ENCODE measurements at regions not wholly inside any gene's neighbourhood (a gene's known extent, or its start where the extent isn't known, plus 50 kb on each side); places are given as distances from the start of the nearest gene placed in this dataset.

DNA sequence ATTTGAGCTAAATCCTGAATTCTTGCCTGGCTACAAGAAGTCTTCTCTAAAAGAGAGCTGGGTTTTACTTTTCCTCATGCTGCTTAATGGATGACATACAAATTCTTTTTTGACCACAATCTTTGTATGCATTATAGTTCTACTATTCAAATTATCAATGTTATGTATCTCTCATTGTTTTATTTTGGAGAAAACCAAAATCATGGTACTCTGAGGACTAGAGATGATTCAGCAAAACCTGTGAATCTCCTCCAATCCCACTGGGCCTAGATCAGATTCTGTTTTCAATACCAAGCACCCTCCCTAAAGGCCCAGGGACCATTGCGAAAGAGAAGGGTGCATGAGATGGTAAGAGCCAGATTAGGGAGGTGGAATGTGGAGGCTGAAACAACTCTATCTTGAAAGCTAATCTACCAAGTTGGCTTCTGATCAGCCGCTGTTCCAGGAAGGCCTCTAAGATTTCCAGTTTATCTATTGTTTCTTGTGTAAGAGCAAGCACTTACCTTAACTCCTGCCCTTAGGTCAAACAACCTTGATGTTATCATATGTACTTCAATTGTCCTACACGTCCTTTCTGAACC lies 547.2 kb downstream of the PLPP3 start:
- Mint-ChIP-seq H3K4me3 (no peak overlapping the region), H3K27me3 (peaks cover 8 to 25% of the 10 kb centered on the region in 2 donors), H3K36me3 (no peaks in the 10 kb centered on the region), H3K4me1 (no peaks in the 10 kb centered on the region), H3K9me3 (no peaks in the 10 kb centered on the region), H3K27ac (no peak overlapping the region)
- DNase-seq (no peak), ATAC-seq (replicated peaks) (no peak)

DNA sequence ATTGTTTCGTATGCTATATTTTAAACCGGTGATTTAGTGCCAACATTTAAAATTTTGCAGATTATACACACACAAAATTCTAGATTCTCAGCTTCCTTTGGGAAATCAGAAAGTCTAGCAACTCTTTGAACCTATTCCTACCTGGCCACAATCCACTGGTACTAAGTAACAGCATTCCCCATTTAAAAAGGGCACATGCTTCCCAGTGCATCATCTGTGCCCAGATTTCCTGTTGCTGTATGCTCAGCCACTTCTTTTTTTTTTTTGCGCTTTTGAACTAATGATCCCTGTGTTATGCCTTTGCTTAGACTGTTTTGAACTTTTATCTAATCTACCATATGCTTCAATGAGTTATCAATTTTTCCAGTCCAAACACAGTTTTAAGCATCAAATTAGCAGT lies 548.4 kb downstream of the PLPP3 start:
- Mint-ChIP-seq H3K27me3 (peaks cover 13 to 34% of the 10 kb centered on the region in 2 donors), H3K4me3 (no peak overlapping the region), H3K36me3 (no peaks in the 10 kb centered on the region), H3K4me1 (no peaks in the 10 kb centered on the region), H3K9me3 (peaks cover 0 to 7% of the 10 kb centered on the region in 2 donors), H3K27ac (no peak overlapping the region)
- no peak for DNase-seq
- ATAC-seq (replicated peaks): no peak

DNA sequence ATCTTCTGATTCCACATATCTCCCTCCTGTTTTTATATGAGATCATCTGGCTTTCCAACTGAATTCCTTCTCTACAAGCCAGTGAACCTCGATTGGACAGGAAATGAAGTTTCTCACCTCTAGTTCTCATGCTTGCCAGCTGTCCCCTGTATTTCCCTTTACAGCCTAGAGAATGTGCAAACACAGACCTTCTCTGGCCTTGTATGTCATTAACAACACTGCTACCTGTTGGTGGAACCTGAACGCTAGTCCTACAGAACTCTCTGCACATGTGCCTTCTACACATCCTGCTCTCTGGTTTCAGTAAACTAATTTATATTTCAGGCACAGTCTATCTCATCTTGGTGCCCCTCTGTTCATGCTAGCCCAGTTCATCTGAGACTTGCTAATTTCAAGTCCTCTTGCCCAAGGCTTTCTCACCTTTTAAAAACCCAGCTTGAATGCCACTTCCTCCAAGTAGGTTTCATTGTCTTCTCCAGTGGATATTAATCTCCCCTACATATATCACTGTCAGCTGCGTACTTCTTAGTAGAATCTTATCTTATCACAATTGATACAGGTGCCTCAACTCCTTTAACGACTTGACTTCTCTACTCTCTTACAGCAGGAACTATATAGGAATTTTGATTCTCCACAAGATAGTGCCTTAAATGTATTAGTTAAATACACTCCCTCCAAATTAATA lies 549.9 kb downstream of the PLPP3 start:
- H3K27ac Mint-ChIP-seq: no peak overlapping the region
- DNase-seq: no peak
- H3K4me1 Mint-ChIP-seq: no peaks in the 10 kb centered on the region
- H3K9me3 Mint-ChIP-seq: peaks cover 0 to 7% of the 10 kb centered on the region in 2 donors
- H3K27me3 Mint-ChIP-seq: peaks cover 13 to 32% of the 10 kb centered on the region in 2 donors
- H3K4me3 Mint-ChIP-seq: no peak overlapping the region
- ATAC-seq (replicated peaks): no peak
- H3K36me3 Mint-ChIP-seq: no peaks in the 10 kb centered on the region

DNA sequence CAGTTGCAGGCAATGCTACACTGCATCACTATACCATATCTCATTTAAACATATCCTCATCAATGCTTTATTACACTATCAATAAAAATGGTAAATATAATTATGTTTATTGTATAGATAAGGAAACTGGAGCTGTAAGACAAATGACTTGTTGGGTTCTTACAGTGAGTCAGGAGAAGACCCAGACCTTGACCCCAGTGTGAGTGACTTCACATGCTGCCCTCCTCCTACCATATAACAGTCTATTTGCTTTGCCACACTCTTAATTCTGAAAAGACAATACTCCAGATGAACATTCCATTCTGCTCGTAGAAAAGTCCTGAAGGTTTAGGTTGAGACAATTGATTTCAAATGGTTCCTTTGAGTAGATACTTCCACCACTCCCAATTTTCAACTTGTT lies 550.5 kb downstream of the PLPP3 start:
- no peak for ATAC-seq (replicated peaks)
- Mint-ChIP-seq H3K9me3 (peaks cover 0 to 7% of the 10 kb centered on the region in 2 donors), H3K4me1 (no peaks in the 10 kb centered on the region), H3K4me3 (no peak overlapping the region), H3K36me3 (no peaks in the 10 kb centered on the region), H3K27ac (no peak overlapping the region), H3K27me3 (peaks cover 13 to 32% of the 10 kb centered on the region in 2 donors)
- no peak for DNase-seq

DNA sequence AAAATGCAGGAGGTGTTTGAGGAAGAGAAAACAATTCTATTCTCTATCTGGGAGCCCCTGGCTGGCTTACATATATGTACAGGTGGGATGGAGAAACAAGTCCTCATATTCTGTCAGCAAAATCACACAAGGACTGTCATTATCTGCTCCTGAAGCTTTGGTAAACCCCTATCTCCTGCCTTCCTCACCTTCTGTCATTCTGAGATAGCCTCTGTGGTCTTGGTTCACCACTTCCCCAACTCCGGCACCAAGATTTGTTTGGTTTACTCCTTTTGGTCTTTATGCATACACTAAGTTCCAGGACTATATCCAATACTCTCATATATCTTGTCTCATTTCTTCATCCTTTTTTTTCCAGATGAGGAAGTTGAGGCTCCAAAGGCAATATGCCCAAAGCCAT lies 551.1 kb downstream of the PLPP3 start:
- ATAC-seq (replicated peaks) (peak; percentile 36 to 60), DNase-seq (no peak)
- Mint-ChIP-seq H3K4me1 (no peaks in the 10 kb centered on the region), H3K27me3 (peaks cover 13 to 32% of the 10 kb centered on the region in 2 donors), H3K4me3 (no peak overlapping the region), H3K27ac (no peak overlapping the region), H3K9me3 (peaks cover 2 to 7% of the 10 kb centered on the region in 2 donors), H3K36me3 (no peaks in the 10 kb centered on the region)

DNA sequence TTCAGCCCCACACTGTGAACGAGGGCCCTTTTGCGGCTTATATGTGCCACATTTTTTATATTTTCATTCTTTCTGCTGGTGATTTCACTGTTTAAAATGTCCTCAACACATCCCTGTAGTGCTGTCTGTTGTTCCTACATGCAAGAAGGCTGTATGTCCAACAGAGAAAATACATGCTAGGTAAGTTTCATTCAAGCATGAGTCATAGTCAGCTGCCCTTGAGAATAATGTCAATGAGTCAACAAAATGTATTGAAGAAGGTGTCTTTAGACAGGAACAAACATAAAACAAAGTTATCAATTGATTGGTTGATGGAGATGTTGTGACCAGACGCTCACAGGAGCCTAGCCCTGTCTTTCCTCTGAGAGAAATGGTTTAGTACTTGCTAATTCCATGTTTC lies 553.4 kb downstream of the PLPP3 start:
- Mint-ChIP-seq H3K4me1 (no peaks in the 10 kb centered on the region), H3K27ac (no peak overlapping the region), H3K9me3 (peaks cover 7 to 13% of the 10 kb centered on the region in 2 donors), H3K27me3 (peaks cover 13 to 31% of the 10 kb centered on the region in 2 donors), H3K36me3 (no peaks in the 10 kb centered on the region), H3K4me3 (no peak overlapping the region)
- no peak for ATAC-seq (replicated peaks)
- DNase-seq: no peak

DNA sequence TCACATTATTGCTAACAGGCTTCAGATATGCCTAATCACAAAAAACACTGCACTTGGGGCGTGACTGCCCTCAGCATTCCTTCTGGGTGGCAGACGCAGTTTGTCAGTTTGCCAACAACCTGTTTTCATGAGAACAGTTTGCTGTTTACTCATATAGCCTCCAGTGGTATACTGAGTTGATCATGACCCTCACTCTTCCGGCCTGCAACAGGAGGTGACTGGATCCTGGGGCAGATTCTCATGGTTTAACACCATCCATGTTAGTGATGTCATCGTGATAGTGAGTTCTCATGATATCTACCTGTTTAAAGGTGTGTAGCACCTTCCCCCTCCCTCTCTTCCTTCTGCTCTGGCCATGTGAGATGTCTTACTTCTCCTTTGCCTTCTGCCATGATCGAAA lies 555.2 kb downstream of the PLPP3 start:
- Mint-ChIP-seq H3K27me3 (peaks cover 13 to 23% of the 10 kb centered on the region in 2 donors), H3K4me1 (no peaks in the 10 kb centered on the region), H3K27ac (no peak overlapping the region), H3K9me3 (peaks cover 7 to 21% of the 10 kb centered on the region in 2 donors), H3K4me3 (no peak overlapping the region), H3K36me3 (no peaks in the 10 kb centered on the region)
- ATAC-seq (replicated peaks): no peak
- DNase-seq: no peak

DNA sequence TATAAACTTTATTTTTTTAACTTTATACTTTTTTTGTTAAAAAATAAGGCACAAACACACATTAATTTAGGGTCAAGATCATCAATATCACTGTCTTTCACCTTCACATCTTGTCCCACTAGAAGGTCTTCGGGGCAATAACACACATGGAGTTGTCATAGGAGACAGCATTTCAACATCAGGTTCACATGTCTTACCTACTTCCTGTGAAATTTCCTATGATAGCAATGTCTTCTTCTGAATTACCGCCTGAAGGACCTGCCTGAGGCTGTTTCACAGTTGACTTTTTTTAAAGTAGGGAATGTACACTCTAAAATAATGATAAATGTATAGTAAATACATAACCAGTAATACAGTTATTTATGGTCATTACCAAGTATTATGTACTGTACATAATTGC lies 559.4 kb downstream of the PLPP3 start:
- Mint-ChIP-seq H3K4me1 (no peaks in the 10 kb centered on the region), H3K36me3 (no peaks in the 10 kb centered on the region), H3K27me3 (peaks cover 0 to 6% of the 10 kb centered on the region in 2 donors), H3K4me3 (no peak overlapping the region), H3K9me3 (peaks cover 9 to 14% of the 10 kb centered on the region in 2 donors), H3K27ac (no peak overlapping the region)
- no peak for ATAC-seq (replicated peaks)
- DNase-seq: no peak

DNA sequence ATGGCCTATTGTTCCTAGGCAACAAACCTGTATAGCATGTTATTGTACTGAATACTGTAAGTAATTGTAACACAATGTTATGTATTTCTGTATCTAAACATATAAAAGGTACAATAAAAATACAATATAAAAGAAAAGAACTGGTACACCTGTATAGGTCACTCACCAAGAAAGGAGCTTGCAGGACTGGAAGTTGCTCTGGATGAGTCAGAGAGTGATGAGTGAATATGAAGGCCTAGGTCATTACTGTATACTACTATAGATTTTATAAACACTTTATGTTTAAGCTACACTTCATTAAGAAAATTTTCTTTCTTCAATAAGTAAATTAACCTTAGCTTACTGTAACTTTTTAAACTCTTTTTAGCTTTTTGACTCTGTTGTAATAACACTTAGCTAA lies 559.9 kb downstream of the PLPP3 start:
- Mint-ChIP-seq H3K27me3 (peaks cover 0 to 6% of the 10 kb centered on the region in 2 donors), H3K36me3 (no peaks in the 10 kb centered on the region), H3K4me1 (no peaks in the 10 kb centered on the region)

DNA sequence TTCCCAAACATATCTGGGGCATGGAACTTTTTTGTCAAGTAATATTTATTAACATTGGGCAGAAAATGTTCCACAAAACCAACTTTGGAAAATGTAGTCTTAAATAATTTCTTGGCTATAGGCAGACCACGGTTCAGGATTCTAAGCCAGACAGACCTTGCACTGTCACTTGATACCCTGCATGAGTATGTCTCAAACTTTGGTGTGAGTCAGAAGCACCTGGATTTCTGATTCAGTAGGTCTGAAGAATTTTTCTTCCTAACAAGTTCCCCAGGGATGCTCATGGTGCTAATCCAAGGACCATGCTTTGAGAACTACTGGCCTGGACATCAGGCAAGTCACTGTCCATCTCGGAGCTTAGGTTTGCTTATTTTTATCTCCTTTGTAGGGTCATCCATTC lies 562.0 kb downstream of the PLPP3 start:
- ATAC-seq (replicated peaks): no peak
- DNase-seq: no peak
- H3K4me1 Mint-ChIP-seq: no peaks in the 10 kb centered on the region
- no peak overlapping the region for H3K4me3 Mint-ChIP-seq
- peaks cover 12% of the 10 kb centered on the region in 2 donors for H3K9me3 Mint-ChIP-seq
- H3K27ac Mint-ChIP-seq: no peak overlapping the region
- H3K36me3 Mint-ChIP-seq: peaks cover 0 to 2% of the 10 kb centered on the region in 2 donors
- H3K27me3 Mint-ChIP-seq: peaks cover 5 to 16% of the 10 kb centered on the region in 2 donors

More for the DNA sequence above, 559.9 kb downstream of the PLPP3 start:
- DNase-seq: no peak
- Mint-ChIP-seq H3K9me3 (peaks cover 9 to 14% of the 10 kb centered on the region in 2 donors), H3K4me3 (no peak overlapping the region), H3K27ac (no peak overlapping the region)
- ATAC-seq (replicated peaks): no peak

DNA sequence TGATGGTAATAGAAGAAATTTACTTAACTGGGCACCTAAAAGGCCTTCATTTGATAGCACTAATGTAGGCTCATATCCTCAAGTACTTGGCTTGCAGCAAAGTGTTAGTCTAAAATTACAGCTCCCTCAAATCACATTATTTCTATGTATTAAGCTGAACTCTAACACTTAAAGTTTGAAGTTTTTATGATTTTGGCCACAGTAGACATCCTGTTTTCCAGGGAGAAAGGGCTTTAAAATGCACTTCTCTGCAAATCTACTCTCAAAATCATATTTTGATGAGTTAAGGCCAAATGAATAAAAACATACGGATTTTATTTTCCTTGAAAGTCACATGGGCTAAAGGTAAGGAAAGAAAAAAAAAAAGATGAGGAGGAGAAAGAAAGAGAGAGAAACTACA lies 575.5 kb downstream of the PLPP3 start:
- Mint-ChIP-seq H3K4me1 (peaks cover 4 to 7% of the 10 kb centered on the region in 2 donors), H3K4me3 (no peak overlapping the region), H3K27ac (no peak overlapping the region), H3K36me3 (no peaks in the 10 kb centered on the region), H3K27me3 (no peaks in the 10 kb centered on the region), H3K9me3 (peaks cover 0 to 1% of the 10 kb centered on the region in 2 donors)
- DNase-seq (no peak), ATAC-seq (replicated peaks) (no peak)

DNA sequence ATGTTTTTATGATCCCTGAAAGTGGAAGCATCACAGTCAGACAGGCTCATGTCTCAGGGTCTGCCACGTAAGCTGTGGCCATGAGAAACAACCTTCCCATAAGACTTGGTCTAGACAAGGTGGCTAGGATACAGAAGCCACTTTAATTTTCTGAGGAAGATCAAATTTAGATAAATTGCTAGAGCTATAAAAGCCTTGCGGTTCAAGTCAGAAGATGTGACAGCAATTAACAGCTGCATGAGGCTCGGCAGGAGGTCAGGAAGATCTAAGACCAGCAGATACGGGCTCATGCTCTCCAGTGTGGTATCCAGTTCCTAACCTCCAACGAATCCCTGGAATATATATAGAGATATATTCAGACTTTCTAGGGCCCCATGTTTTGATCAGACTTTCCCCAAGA lies 577.1 kb downstream of the PLPP3 start:
- H3K4me3 Mint-ChIP-seq: no peak overlapping the region
- H3K27ac Mint-ChIP-seq: no peak overlapping the region
- peaks cover 0 to 2% of the 10 kb centered on the region in 2 donors for H3K9me3 Mint-ChIP-seq
- DNase-seq: no peak
- H3K27me3 Mint-ChIP-seq: no peaks in the 10 kb centered on the region
- no peaks in the 10 kb centered on the region for H3K36me3 Mint-ChIP-seq
- ATAC-seq (replicated peaks): no peak
- peaks cover 4 to 7% of the 10 kb centered on the region in 2 donors for H3K4me1 Mint-ChIP-seq

DNA sequence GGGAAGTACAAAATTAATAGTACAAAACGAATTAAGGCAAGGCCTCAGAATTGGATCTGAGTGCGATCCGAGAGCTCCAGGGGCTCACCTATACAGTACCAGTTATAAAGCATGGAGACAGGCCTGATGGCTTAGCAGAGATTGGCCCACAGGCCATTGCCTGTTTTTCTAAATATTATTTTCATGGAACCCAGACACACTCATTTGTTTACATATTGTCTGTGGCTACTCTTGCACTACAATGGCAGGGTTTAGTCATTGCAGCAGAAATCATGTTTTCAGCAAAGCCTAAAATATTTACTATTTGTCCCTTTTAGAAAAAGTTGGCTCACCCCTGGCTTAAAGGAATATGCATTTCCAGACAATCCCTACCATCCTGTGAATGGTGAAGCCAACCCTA lies 578.9 kb downstream of the PLPP3 start:
- DNase-seq (no peak), ATAC-seq (replicated peaks) (no peak)
- Mint-ChIP-seq H3K36me3 (no peaks in the 10 kb centered on the region), H3K27ac (no peak overlapping the region), H3K4me1 (peaks cover 4 to 7% of the 10 kb centered on the region in 2 donors), H3K9me3 (peaks cover 0 to 5% of the 10 kb centered on the region in 2 donors), H3K4me3 (no peak overlapping the region), H3K27me3 (peaks cover 0 to 5% of the 10 kb centered on the region in 2 donors)

DNA sequence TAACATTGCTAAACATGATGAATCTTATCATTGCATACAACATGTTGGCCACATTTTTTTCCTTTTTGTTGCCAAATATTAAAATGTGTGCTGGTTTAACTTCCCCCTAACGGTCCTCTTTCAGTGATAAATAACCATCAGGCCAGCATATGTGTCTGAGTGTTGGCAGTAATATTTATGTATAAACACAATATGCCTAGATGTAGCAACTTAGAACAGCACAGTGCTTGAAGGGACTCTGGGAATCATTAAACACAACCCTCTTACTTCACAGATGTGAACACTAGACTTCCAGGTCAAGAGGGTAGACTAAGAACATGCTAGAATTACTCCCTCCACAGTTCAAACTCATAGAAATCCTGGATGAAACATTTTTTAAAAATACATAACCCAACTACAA lies 581.8 kb downstream of the PLPP3 start:
- Mint-ChIP-seq H3K36me3 (peaks cover 0 to 2% of the 10 kb centered on the region in 2 donors), H3K4me3 (no peak overlapping the region), H3K9me3 (peaks cover 4 to 11% of the 10 kb centered on the region in 2 donors), H3K27ac (no peak overlapping the region), H3K27me3 (peaks cover 13 to 18% of the 10 kb centered on the region in 2 donors), H3K4me1 (no peaks in the 10 kb centered on the region)
- no peak for DNase-seq
- ATAC-seq (replicated peaks): no peak

DNA sequence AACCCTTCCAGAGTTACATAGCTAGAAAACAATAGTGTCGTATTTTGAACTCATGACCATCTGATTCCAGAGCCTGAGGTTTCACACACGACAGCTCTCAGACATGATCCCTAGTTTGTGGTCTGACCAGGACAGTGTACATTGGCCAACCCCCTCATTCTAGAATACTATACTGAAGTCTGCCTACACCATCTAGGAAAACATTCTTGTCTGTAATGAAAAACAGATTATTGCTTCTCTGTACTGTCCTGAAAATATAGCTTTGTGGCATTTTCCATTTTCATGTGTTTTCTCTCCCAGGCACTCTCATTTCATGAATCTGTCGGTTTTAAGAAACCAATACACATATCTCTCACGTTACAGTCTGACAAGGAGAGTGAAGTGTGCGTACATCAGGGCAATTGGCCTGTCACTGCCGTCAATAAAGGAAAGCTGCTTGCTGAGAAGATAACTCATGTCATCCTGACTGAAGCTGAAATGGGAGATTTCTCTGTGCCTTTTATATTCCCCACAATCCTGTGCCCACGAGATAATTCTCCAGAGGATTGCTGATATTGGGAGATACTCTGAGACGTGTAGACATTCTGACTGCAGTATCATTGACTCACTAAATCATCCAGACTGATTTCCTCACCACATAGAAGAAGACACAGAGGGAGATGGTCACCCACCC lies 585.6 kb downstream of the PLPP3 start:
- Mint-ChIP-seq H3K36me3 (peaks cover 0 to 2% of the 10 kb centered on the region in 2 donors), H3K27ac (no peak overlapping the region), H3K27me3 (peaks cover 13 to 18% of the 10 kb centered on the region in 2 donors), H3K4me1 (no peaks in the 10 kb centered on the region), H3K4me3 (no peak overlapping the region), H3K9me3 (peaks cover 4 to 9% of the 10 kb centered on the region in 2 donors)
- no peak for DNase-seq
- no peak for ATAC-seq (replicated peaks)
